Inflammatory macrophage treated with lipopolysaccharide for 1 hour (primary cell): ENCODE measurements at regions not wholly inside any gene's neighbourhood (a gene's known extent, or its start where the extent isn't known, plus 50 kb on each side); places are given as distances from the start of the nearest gene placed in this dataset.
"Not testable (repeated sequence)": the region's sequence is repeated elsewhere in the genome, so short reads cannot be mapped to it uniquely, and the experiment has no call there.

Experiments
- DNase-seq, 2 donors: peaks; one replicate each; pipeline ENCODE4 v3.0.0-alpha.2; 2020 to 2022

- not testable (repeated sequence) for DNase-seq
Observed at GRCh38 chr2:64252251-64252978, 108.2 kb upstream of the PELI1 start.

- not testable (repeated sequence) for DNase-seq
Observed at GRCh38 chr2:64253421-64253820, 109.2 kb upstream of the PELI1 start.

- no peak for DNase-seq
Observed at GRCh38 chr2:64258566-64258965, 114.3 kb upstream of the PELI1 start.

- no peak for DNase-seq
Observed at GRCh38 chr2:64259312-64259711, 115.1 kb upstream of the PELI1 start.

- DNase-seq = peak in 1 of 2 donors; percentile 25
Observed at GRCh38 chr2:64260093-64260803, 116.0 kb upstream of the PELI1 start.

GRCh38 chr2:64260817-64261216 is 116.6 kb upstream of the PELI1 start:
- peak; percentile 79 to 83 for DNase-seq

GRCh38 chr2:64262071-64262470 is 117.9 kb upstream of the PELI1 start:
- no peak for DNase-seq

- no peak for DNase-seq
Observed at GRCh38 chr2:64262816-64263215, 118.6 kb upstream of the PELI1 start.

GRCh38 chr2:64263315-64263714 is 119.1 kb upstream of the PELI1 start:
- DNase-seq = no peak

- DNase-seq = no peak
Observed at GRCh38 chr2:64267699-64268098, 123.5 kb upstream of the PELI1 start.

- DNase-seq = no peak
Observed at GRCh38 chr2:64268330-64269048, 124.3 kb upstream of the PELI1 start.

- DNase-seq = peak; percentile 89 to 94
Observed at GRCh38 chr2:64273524-64274398, 129.5 kb upstream of the PELI1 start.

- no peak for DNase-seq
Observed at GRCh38 chr2:64274399-64275173, 130.4 kb upstream of the PELI1 start.

GRCh38 chr2:64275174-64275466 is 130.9 kb upstream of the PELI1 start:
- DNase-seq = no peak

GRCh38 chr2:64276417-64277095 is 132.3 kb upstream of the PELI1 start:
- DNase-seq = no peak

GRCh38 chr2:64277101-64277849 is 133.1 kb upstream of the PELI1 start:
- peak; percentile 71 to 73 for DNase-seq

GRCh38 chr2:64280812-64281211 is 136.6 kb upstream of the PELI1 start:
- DNase-seq = not testable (repeated sequence)

- DNase-seq = no peak
Observed at GRCh38 chr2:64283006-64283570, 138.9 kb upstream of the PELI1 start.

- no peak for DNase-seq
Observed at GRCh38 chr2:64283641-64284361, 139.6 kb upstream of the PELI1 start.

- no peak for DNase-seq
Observed at GRCh38 chr2:64284751-64285150, 140.5 kb upstream of the PELI1 start.
